ENCODE measurements at regions not wholly inside any gene's neighbourhood (a gene's known extent, or its start where the extent isn't known, plus 50 kb on each side); places are given as distances from the start of the nearest gene placed in this dataset.

DNA sequence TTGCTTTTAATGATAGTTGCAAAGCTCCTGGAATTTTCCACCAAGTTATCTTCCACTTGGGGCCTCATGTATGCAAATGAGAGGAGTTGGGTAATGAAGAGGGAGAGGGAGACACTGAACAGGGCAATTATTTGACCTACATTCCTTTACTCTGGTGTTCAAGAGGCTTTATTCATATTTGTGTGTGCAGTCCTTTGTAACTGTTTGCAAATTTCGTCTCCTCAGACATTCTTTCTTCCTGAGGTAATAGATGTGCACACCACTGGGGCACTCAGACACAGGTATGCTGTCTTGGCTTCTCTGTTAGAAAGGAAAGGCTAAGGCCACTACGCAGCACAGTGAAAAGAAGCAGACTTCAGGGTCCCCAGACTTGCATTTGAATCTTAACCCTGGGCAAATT is 189.7 kb upstream of the IL12A start:
- TF ChIP-seq, protein P1, sequence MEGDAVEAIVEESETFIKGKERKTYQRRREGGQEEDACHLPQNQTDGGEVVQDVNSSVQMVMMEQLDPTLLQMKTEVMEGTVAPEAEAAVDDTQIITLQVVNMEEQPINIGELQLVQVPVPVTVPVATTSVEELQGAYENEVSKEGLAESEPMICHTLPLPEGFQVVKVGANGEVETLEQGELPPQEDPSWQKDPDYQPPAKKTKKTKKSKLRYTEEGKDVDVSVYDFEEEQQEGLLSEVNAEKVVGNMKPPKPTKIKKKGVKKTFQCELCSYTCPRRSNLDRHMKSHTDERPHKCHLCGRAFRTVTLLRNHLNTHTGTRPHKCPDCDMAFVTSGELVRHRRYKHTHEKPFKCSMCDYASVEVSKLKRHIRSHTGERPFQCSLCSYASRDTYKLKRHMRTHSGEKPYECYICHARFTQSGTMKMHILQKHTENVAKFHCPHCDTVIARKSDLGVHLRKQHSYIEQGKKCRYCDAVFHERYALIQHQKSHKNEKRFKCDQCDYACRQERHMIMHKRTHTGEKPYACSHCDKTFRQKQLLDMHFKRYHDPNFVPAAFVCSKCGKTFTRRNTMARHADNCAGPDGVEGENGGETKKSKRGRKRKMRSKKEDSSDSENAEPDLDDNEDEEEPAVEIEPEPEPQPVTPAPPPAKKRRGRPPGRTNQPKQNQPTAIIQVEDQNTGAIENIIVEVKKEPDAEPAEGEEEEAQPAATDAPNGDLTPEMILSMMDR (IDR thresholded peaks at IDR 0.05; ENCODE audit: low read depth, low read length), result no peak
- TF ChIP-seq POLR2A (IDR thresholded peaks at IDR 0.05; ENCODE audit: extremely low read depth, insufficient read length), result no peak
- no peak for TF ChIP-seq MYC (IDR thresholded peaks at IDR 0.05; ENCODE audit: low read depth, low read length)

Data from NB4 (cell line).